CD4-positive, alpha-beta T cell (primary cell): ENCODE measurements at regions not wholly inside any gene's neighbourhood (a gene's known extent, or its start where the extent isn't known, plus 50 kb on each side); places are given as distances from the start of the nearest gene placed in this dataset.

ENCODE experiments used
- ATAC-seq: fragments of 200-7000 bp; cut with Tn5 transposase; one replicate; pipeline ENCODE4 v1.10.0; 2022; ENCODE audit warnings: mild to moderate bottlenecking; ENCODE audit not compliant: poor library complexity
- CTCF ChIA-PET: fragments of 350-600 bp; sonication (Branson Sonifier 250); formaldehyde crosslinking; loops from one replicate; lab custom pipeline; 2021; ENCODE audit warnings: antibody characterized with exemption, inconsistent platforms; lab: Charles Lee
- POLR2A ChIA-PET: fragments of 350-600 bp; sonication (Branson Sonifier 250); formaldehyde crosslinking; loops from one replicate; lab custom pipeline; 2021; ENCODE audit warnings: antibody characterized with exemption, inconsistent platforms; lab: Charles Lee
- DNase-seq, 14 experiments: peaks; one replicate each; pipeline ENCODE4 v3.0.0-alpha.2; 2013 to 2020; ENCODE audit warnings: mixed read lengths in 2 of 14
- H3K27ac ChIP-seq, 2 donors: one replicate each; pipeline versions ENCODE4 v1.5.1 to v1.7.0; 2013; ENCODE audit warnings: low read length in 2 of 2, low read depth in 1 of 2, mild to moderate bottlenecking in 1 of 2
- H3K27me3 ChIP-seq, 2 experiments: 1 replicate in 1 of 2; 2 replicates in 1 of 2; pipeline versions ENCODE4 v1.6.1 to v1.7.0; 2013; ENCODE audit warnings: low read length in 2 of 2, control low read depth in 1 of 2, mild to moderate bottlenecking in 1 of 2, moderate library complexity in 1 of 2; ENCODE audit not compliant: insufficient read depth in 2 of 2, control insufficient read depth in 1 of 2
- H3K36me3 ChIP-seq: one replicate; pipeline ENCODE4 v1.6.1; 2013; ENCODE audit warnings: low read length, control low read depth; ENCODE audit not compliant: insufficient read depth
- H3K4me1 ChIP-seq: one replicate; pipeline ENCODE4 v1.6.1; 2013; ENCODE audit warnings: low read length, control low read depth; ENCODE audit not compliant: insufficient read depth
- H3K4me3 ChIP-seq: one replicate; pipeline ENCODE4 v1.5.1; 2013; ENCODE audit warnings: mild to moderate bottlenecking, low read length, moderate library complexity
- H3K9me3 ChIP-seq, 2 experiments: 1 replicate in 1 of 2; 2 replicates in 1 of 2; pipeline versions ENCODE4 v1.6.1 to v1.7.0; 2013; ENCODE audit warnings: low read length in 2 of 2, mild to moderate bottlenecking in 2 of 2, control low read depth in 1 of 2, moderate library complexity in 1 of 2; ENCODE audit not compliant: control insufficient read depth in 1 of 2, insufficient read depth in 1 of 2
- H3K27ac Mint-ChIP-seq: one replicate; pipeline ENCODE4 v1.8.0; 2020; ENCODE audit warnings: mixed read lengths
- H3K27me3 Mint-ChIP-seq: one replicate; pipeline ENCODE4 v1.8.0; 2021; ENCODE audit warnings: mixed read lengths
- H3K36me3 Mint-ChIP-seq: one replicate; pipeline ENCODE4 v1.8.0; 2021; ENCODE audit warnings: low read depth, mixed read lengths
- H3K4me1 Mint-ChIP-seq: one replicate; pipeline ENCODE4 v1.8.0; 2021; ENCODE audit warnings: low read depth, mixed read lengths
- H3K4me3 Mint-ChIP-seq: one replicate; pipeline ENCODE4 v1.8.0; 2020; ENCODE audit warnings: mild to moderate bottlenecking, mixed read lengths
- H3K9me3 Mint-ChIP-seq: one replicate; pipeline ENCODE4 v1.8.0; 2020; ENCODE audit warnings: mixed read lengths
- CTCF ChIP-seq: fragments of 200-600 bp; IDR thresholded peaks from one replicate; pipeline ENCODE4 v1.8.0; 2022; ENCODE audit warnings: antibody characterized with exemption, mild to moderate bottlenecking
- intact Hi-C, 2 experiments: fragments of 100-400 bp; cut with DNase I in 1 of 2; cut with micrococcal nuclease in 1 of 2; formaldehyde crosslinking; loops; one replicate each; pipeline versions ENCODE4 v1.15.1 to v1.9.0; 2023 to 2025; cut with DNase I, micrococcal nuclease

- no peaks in the 10 kb centered on the region for H3K27me3 ChIP-seq
- no peaks in the 10 kb centered on the region for H3K36me3 Mint-ChIP-seq
- no peaks in the 10 kb centered on the region for H3K36me3 ChIP-seq
- no peak for DNase-seq
- no peak overlapping the region for H3K27ac Mint-ChIP-seq
- ChIA-PET POLR2A (no interaction called here), CTCF (no interaction called here)
- H3K9me3 Mint-ChIP-seq, result peaks cover 2% of the 10 kb centered on the region
- H3K27me3 Mint-ChIP-seq, result no peaks in the 10 kb centered on the region
- TF ChIP-seq CTCF, result no peak
- no peak overlapping the region for H3K27ac ChIP-seq
- no peak overlapping the region for H3K4me3 Mint-ChIP-seq
- intact Hi-C loops, result no loop called here
- no peaks in the 10 kb centered on the region for H3K4me1 ChIP-seq
- H3K4me1 Mint-ChIP-seq, result no peaks in the 10 kb centered on the region
- ATAC-seq, result no peak
- H3K4me3 ChIP-seq, result no peak overlapping the region
- peaks cover 0 to 11% of the 10 kb centered on the region in 2 experiments for H3K9me3 ChIP-seq
These were observed 311.8 kb upstream of the CDH12 start for GRCh38 chr5:23164971-23165370.

GRCh38 chr5:23158179-23158578, 305.0 kb upstream of the CDH12 start:
- DNase-seq, result no peak
- Histone ChIP-seq H3K4me3 (no peak overlapping the region), H3K9me3 (peaks cover 0 to 3% of the 10 kb centered on the region in 2 experiments), H3K27ac (no peak overlapping the region), H3K36me3 (no peaks in the 10 kb centered on the region), H3K27me3 (no peaks in the 10 kb centered on the region), H3K4me1 (no peaks in the 10 kb centered on the region)
- no peak overlapping the region for H3K27ac Mint-ChIP-seq
- no peak for ATAC-seq
- no peaks in the 10 kb centered on the region for H3K27me3 Mint-ChIP-seq
- no peak for TF ChIP-seq CTCF
- no peaks in the 10 kb centered on the region for H3K36me3 Mint-ChIP-seq
- ChIA-PET CTCF (no interaction called here), POLR2A (no interaction called here)
- intact Hi-C loops, result no loop called here
- no peaks in the 10 kb centered on the region for H3K4me1 Mint-ChIP-seq
- no peak overlapping the region for H3K4me3 Mint-ChIP-seq
- H3K9me3 Mint-ChIP-seq, result peaks cover 11% of the 10 kb centered on the region

DNA sequence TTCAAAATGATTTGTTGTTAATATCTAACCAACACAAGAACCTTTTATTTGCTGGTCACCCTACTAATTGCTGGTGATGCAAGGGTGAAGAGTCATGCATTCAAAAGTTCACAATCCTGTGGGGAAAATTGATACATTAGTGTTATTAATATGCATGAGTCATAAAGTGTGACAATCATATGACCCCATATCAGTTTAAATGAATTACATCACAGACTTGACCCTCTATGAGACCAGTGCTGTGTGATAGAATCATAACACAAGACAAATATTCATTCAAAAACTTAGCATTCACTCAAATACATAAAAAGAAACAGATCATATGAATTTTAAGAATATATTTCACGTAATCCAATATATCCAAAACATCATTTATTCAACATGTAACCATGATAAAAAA, 304.6 kb upstream of the CDH12 start:
- ChIA-PET CTCF (no interaction called here), POLR2A (no interaction called here)
- Mint-ChIP-seq H3K27ac (no peak overlapping the region), H3K36me3 (no peaks in the 10 kb centered on the region), H3K27me3 (no peaks in the 10 kb centered on the region), H3K4me3 (no peak overlapping the region), H3K9me3 (peaks cover 11% of the 10 kb centered on the region), H3K4me1 (no peaks in the 10 kb centered on the region)
- intact Hi-C loops, result no loop called here
- no peaks in the 10 kb centered on the region for H3K4me1 ChIP-seq
- no peak for ATAC-seq
- no peak overlapping the region for H3K4me3 ChIP-seq
- no peaks in the 10 kb centered on the region for H3K27me3 ChIP-seq
- H3K9me3 ChIP-seq, result peaks cover 0 to 3% of the 10 kb centered on the region in 2 experiments
- H3K36me3 ChIP-seq, result no peaks in the 10 kb centered on the region
- TF ChIP-seq CTCF, result no peak
- no peak for DNase-seq
- H3K27ac ChIP-seq, result no peak overlapping the region
